H9 (cell line): ENCODE measurements at regions not wholly inside any gene's neighbourhood (a gene's known extent, or its start where the extent isn't known, plus 50 kb on each side); places are given as distances from the start of the nearest gene placed in this dataset.

Experiments
- DNase-seq: peaks from one replicate; pipeline ENCODE4 v3.0.0-alpha.2; 2017
- H2AFZ ChIP-seq: one replicate; pipeline ENCODE4 v1.6.1; 2013; ENCODE audit warnings: mild to moderate bottlenecking, low read length, control low read depth, moderate library complexity
- H2AK5ac ChIP-seq: 2 replicates; pipeline ENCODE4 v1.6.1; 2013; ENCODE audit warnings: low read length, control low read depth, mixed read lengths; ENCODE audit not compliant: insufficient read length
- H2BK120ac ChIP-seq: one replicate; pipeline ENCODE4 v1.6.1; 2013; ENCODE audit warnings: low read depth, mild to moderate bottlenecking, low read length, control low read depth, inconsistent platforms; ENCODE audit not compliant: poor library complexity, severe bottlenecking
- H2BK12ac ChIP-seq: 2 replicates; pipeline ENCODE4 v1.6.1; 2013; ENCODE audit warnings: low read length, control low read depth, mixed read lengths, low read depth; ENCODE audit not compliant: insufficient read length
- H2BK15ac ChIP-seq: 2 replicates; pipeline ENCODE4 v1.6.1; 2013; ENCODE audit warnings: low read depth, low read length, control low read depth
- H2BK20ac ChIP-seq: one replicate; pipeline ENCODE4 v1.6.1; 2013; ENCODE audit warnings: low read depth, mild to moderate bottlenecking, low read length, control low read depth, inconsistent platforms; ENCODE audit not compliant: poor library complexity, severe bottlenecking
- H2BK5ac ChIP-seq: 2 replicates; pipeline ENCODE4 v1.6.1; 2013; ENCODE audit warnings: low read length, control low read depth, mixed read lengths; ENCODE audit not compliant: insufficient read length
- H3K14ac ChIP-seq: 2 replicates; pipeline ENCODE4 v1.6.1; 2013; ENCODE audit warnings: low read length, control low read depth; ENCODE audit not compliant: insufficient read depth
- H3K18ac ChIP-seq: 2 replicates; pipeline ENCODE4 v1.6.1; 2013; ENCODE audit warnings: low read depth, mild to moderate bottlenecking, mixed read lengths, low read length, control low read depth; ENCODE audit not compliant: insufficient read length
- H3K23ac ChIP-seq: 2 replicates; pipeline ENCODE4 v1.6.1; 2013; ENCODE audit warnings: low read length, control low read depth, mixed read lengths, low read depth; ENCODE audit not compliant: insufficient read length
- H3K23me2 ChIP-seq: 2 replicates; pipeline ENCODE4 v1.6.1; 2013; ENCODE audit warnings: low read depth, mild to moderate bottlenecking, mixed read lengths, low read length, control low read depth; ENCODE audit not compliant: insufficient read length, poor library complexity, severe bottlenecking
- H3K27ac ChIP-seq: 2 replicates; pipeline ENCODE4 v1.5.1; 2013; ENCODE audit warnings: low read length, control low read depth, mixed read lengths, low read depth; ENCODE audit not compliant: insufficient read length
- H3K27me3 ChIP-seq: 2 replicates; pipeline ENCODE4 v1.6.1; 2013; ENCODE audit warnings: low read length, control low read depth, inconsistent platforms; ENCODE audit not compliant: insufficient read depth
- H3K4ac ChIP-seq: 2 replicates; pipeline ENCODE4 v1.6.1; 2013; ENCODE audit warnings: low read depth, mild to moderate bottlenecking, control low read depth, inconsistent platforms, low read length, moderate library complexity
- H3K4me1 ChIP-seq: 2 replicates; pipeline ENCODE4 v1.6.1; 2013; ENCODE audit warnings: low read length, control low read depth, inconsistent platforms; ENCODE audit not compliant: insufficient read depth
- H3K4me2 ChIP-seq: 2 replicates; pipeline ENCODE4 v1.6.1; 2013; ENCODE audit warnings: low read length, control low read depth, mixed read lengths; ENCODE audit not compliant: insufficient read length, insufficient read depth
- H3K56ac ChIP-seq: 2 replicates; pipeline ENCODE4 v1.6.1; 2013; ENCODE audit warnings: low read depth, mild to moderate bottlenecking, mixed read lengths, low read length, control low read depth; ENCODE audit not compliant: insufficient read length
- H3K79me1 ChIP-seq: 2 replicates; pipeline ENCODE4 v1.6.1; 2013; ENCODE audit warnings: low read depth, mild to moderate bottlenecking, moderate library complexity, low read length, control low read depth, inconsistent platforms; ENCODE audit not compliant: insufficient read depth, poor library complexity, severe bottlenecking
- H3K79me2 ChIP-seq: 2 replicates; pipeline ENCODE4 v1.6.1; 2013; ENCODE audit warnings: low read length, control low read depth, inconsistent platforms; ENCODE audit not compliant: insufficient read depth
- H3K9ac ChIP-seq: 2 replicates; pipeline ENCODE4 v1.6.1; 2013; ENCODE audit warnings: low read length, control low read depth, mixed read lengths; ENCODE audit not compliant: insufficient read length; ENCODE audit errors: extremely low read depth
- H3K9me3 ChIP-seq: one replicate; pipeline ENCODE4 v1.6.1; 2013; ENCODE audit warnings: low read depth, low read length, inconsistent platforms; ENCODE audit not compliant: control insufficient read depth
- H3T11ph ChIP-seq: one replicate; pipeline ENCODE4 v1.6.1; 2013; ENCODE audit warnings: mild to moderate bottlenecking, low read length, control low read depth, inconsistent platforms
- H4K20me1 ChIP-seq: one replicate; pipeline ENCODE4 v1.6.1; 2013; ENCODE audit not compliant: control insufficient read depth, insufficient read length, insufficient read depth
- H4K5ac ChIP-seq: 2 replicates; pipeline ENCODE4 v1.6.1; 2013; ENCODE audit warnings: low read depth, mild to moderate bottlenecking, mixed read lengths, low read length, control low read depth; ENCODE audit not compliant: insufficient read length
- H4K8ac ChIP-seq: replicated peaks from 2 replicates; pipeline ENCODE4 v1.6.1; 2013; ENCODE audit warnings: low read length, control low read depth, mixed read lengths, low read depth; ENCODE audit not compliant: insufficient read length
- H4K91ac ChIP-seq: 2 replicates; pipeline ENCODE4 v1.6.1; 2013; ENCODE audit warnings: low read depth, mild to moderate bottlenecking, moderate library complexity, mixed read lengths, low read length, control low read depth; ENCODE audit not compliant: insufficient read length
- H3K27ac Mint-ChIP-seq, 3 experiments: 2 replicates in 2 of 3; 3 replicates in 1 of 3; pipeline ENCODE4 v1.8.0; 2020 to 2021; ENCODE audit warnings: mixed read lengths in 3 of 3, mild to moderate bottlenecking in 1 of 3, moderate library complexity in 1 of 3
- H3K27me3 Mint-ChIP-seq: 2 replicates; pipeline ENCODE4 v1.8.0; 2021; ENCODE audit warnings: low read depth, mild to moderate bottlenecking, moderate library complexity, mixed read lengths
- H3K36me3 Mint-ChIP-seq, 3 experiments: 2 replicates in 2 of 3; 3 replicates in 1 of 3; pipeline ENCODE4 v1.8.0; 2020 to 2021; ENCODE audit warnings: low read depth in 3 of 3, mixed read lengths in 3 of 3; ENCODE audit not compliant: insufficient read depth in 1 of 3
- H3K4me1 Mint-ChIP-seq, 2 experiments: 2 replicates each; pipeline ENCODE4 v1.8.0; 2020; ENCODE audit warnings: mixed read lengths in 2 of 2
- H3K4me3 Mint-ChIP-seq, 2 experiments: 2 replicates in 1 of 2; 3 replicates in 1 of 2; pipeline ENCODE4 v1.8.0; 2020 to 2021; ENCODE audit warnings: mild to moderate bottlenecking in 2 of 2, mixed read lengths in 2 of 2, moderate library complexity in 1 of 2
- H3K9me3 Mint-ChIP-seq, 2 experiments: 2 replicates in 1 of 2; 3 replicates in 1 of 2; pipeline ENCODE4 v1.8.0; 2020; ENCODE audit warnings: mild to moderate bottlenecking in 2 of 2, mixed read lengths in 2 of 2, moderate library complexity in 1 of 2
- CTCF ChIP-seq: fragments of 200-600 bp; sonication (generic); conservative IDR thresholded peaks from 3 replicates; pipeline ENCODE4 v1.8.0; 2021; ENCODE audit warnings: antibody characterized with exemption, mild to moderate bottlenecking
- WGBS: extraction: QIAGEN DNeasy Blood & Tissue Kit; methylation state at CpG from one replicate; pipeline ENCODE4 v1.1.7; 2013; ENCODE audit warnings: missing lambda C conversion rate, low lambda C conversion rate, mixed read lengths; ENCODE audit not compliant: insufficient read length; ENCODE audit errors: extremely low coverage; 5-methylcytosine and 5-hydroxymethylcytosine counted together

GRCh38 chr2:122163617-122164016, 408.2 kb downstream of the TSN start:
- WGBS: no CpG with 5 or more reads among the region's 1 CpG
- H3K27me3 Mint-ChIP-seq: peaks cover 2% of the 10 kb centered on the region

More at GRCh38 chr2:122163617-122164016, 408.2 kb downstream of the TSN start:
- Histone ChIP-seq H3K27ac (no peak overlapping the region), H2AK5ac (no peak overlapping the region), H3K56ac (no peak overlapping the region), H2BK20ac (no peak overlapping the region), H3K23ac (no peak overlapping the region), H3K4me2 (no peak overlapping the region), H3K4ac (no peak overlapping the region), H2BK12ac (no peak overlapping the region), H2AFZ (no peak overlapping the region), H2BK15ac (no peak overlapping the region), H3K27me3 (no peaks in the 10 kb centered on the region), H4K20me1 (no peaks in the 10 kb centered on the region), H4K91ac (no peak overlapping the region), H2BK5ac (no peak overlapping the region), H4K5ac (no peak overlapping the region), H4K8ac (no peak overlapping the region), H3T11ph (no peak overlapping the region), H3K9me3 (no peaks in the 10 kb centered on the region), H2BK120ac (no peak overlapping the region), H3K23me2 (no peaks in the 10 kb centered on the region), H3K14ac (no peak overlapping the region), H3K9ac (no peak overlapping the region), H3K18ac (no peak overlapping the region), H3K79me2 (no peaks in the 10 kb centered on the region), H3K4me1 (no peaks in the 10 kb centered on the region), H3K79me1 (no peaks in the 10 kb centered on the region)
- H3K36me3 Mint-ChIP-seq: no peaks in the 10 kb centered on the region
- H3K27ac Mint-ChIP-seq: no peak overlapping the region
- no peak for DNase-seq
- H3K9me3 Mint-ChIP-seq: no peaks in the 10 kb centered on the region
- no peak for TF ChIP-seq CTCF
- no peak overlapping the region for H3K4me3 Mint-ChIP-seq
- H3K4me1 Mint-ChIP-seq: no peaks in the 10 kb centered on the region
